ENCODE measurements at regions not wholly inside any gene's neighbourhood (a gene's known extent, or its start where the extent isn't known, plus 50 kb on each side); places are given as distances from the start of the nearest gene placed in this dataset.
A peak's percentile ranks its signal among the peaks of the same experiment; 100 is the strongest.

- no peak for DNase-seq (ENCODE audit: low spot score)
These were observed 129.3 kb upstream of the PTCHD4 start for GRCh38 chr6:48240287-48240686.

GRCh38 chr6:48236375-48236774 lies 125.4 kb upstream of the PTCHD4 start:
- DNase-seq (ENCODE audit: low spot score), result no peak

- no peak for DNase-seq (ENCODE audit: low spot score)
These were observed 122.1 kb upstream of the PTCHD4 start for GRCh38 chr6:48233063-48233462.

GRCh38 chr6:48229841-48230240 lies 118.8 kb upstream of the PTCHD4 start:
- DNase-seq (ENCODE audit: low spot score), result no peak

GRCh38 chr6:48222241-48222640 lies 111.2 kb upstream of the PTCHD4 start:
- DNase-seq (ENCODE audit: low spot score), result no peak

GRCh38 chr6:48213076-48213788 lies 102.2 kb upstream of the PTCHD4 start:
- DNase-seq (ENCODE audit: low spot score), result no peak

GRCh38 chr6:48212501-48212900 lies 101.5 kb upstream of the PTCHD4 start:
- DNase-seq (ENCODE audit: low spot score), result no peak

- DNase-seq (ENCODE audit: low spot score), result no peak
These were observed 95.1 kb upstream of the PTCHD4 start for GRCh38 chr6:48206091-48206490.

GRCh38 chr6:48200869-48201390 lies 89.9 kb upstream of the PTCHD4 start:
- DNase-seq (ENCODE audit: low spot score), result no peak

- no peak for DNase-seq (ENCODE audit: low spot score)
These were observed 88.5 kb upstream of the PTCHD4 start for GRCh38 chr6:48199499-48199898.

- DNase-seq (ENCODE audit: low spot score), result no peak
These were observed 86.9 kb upstream of the PTCHD4 start for GRCh38 chr6:48197941-48198340.

- peak; percentile 27 for DNase-seq (ENCODE audit: low spot score)
These were observed 83.7 kb upstream of the PTCHD4 start for GRCh38 chr6:48194596-48195295.

GRCh38 chr6:48188158-48188557 lies 77.2 kb upstream of the PTCHD4 start:
- no peak for DNase-seq (ENCODE audit: low spot score)

GRCh38 chr6:48186746-48187145 lies 75.7 kb upstream of the PTCHD4 start:
- no peak for DNase-seq (ENCODE audit: low spot score)

- no peak for DNase-seq (ENCODE audit: low spot score)
These were observed 73.7 kb upstream of the PTCHD4 start for GRCh38 chr6:48184648-48185047.

- DNase-seq (ENCODE audit: low spot score), result no peak
These were observed 73.0 kb upstream of the PTCHD4 start for GRCh38 chr6:48183811-48184605.

GRCh38 chr6:48183178-48183577 lies 72.2 kb upstream of the PTCHD4 start:
- DNase-seq (ENCODE audit: low spot score), result no peak

- DNase-seq (ENCODE audit: low spot score), result no peak
These were observed 67.7 kb upstream of the PTCHD4 start for GRCh38 chr6:48178700-48179099.

- no peak for DNase-seq (ENCODE audit: low spot score)
These were observed 66.8 kb upstream of the PTCHD4 start for GRCh38 chr6:48177786-48178185.

GRCh38 chr6:48176645-48177308 lies 65.8 kb upstream of the PTCHD4 start:
- DNase-seq (ENCODE audit: low spot score), result no peak

GRCh38 chr6:48169635-48170034 lies 58.6 kb upstream of the PTCHD4 start:
- no peak for DNase-seq (ENCODE audit: low spot score)

Measured in kidney tubule cell (primary cell).